Mucosa of rectum (tissue), 2 donors: ENCODE measurements at regions not wholly inside any gene's neighbourhood (a gene's known extent, or its start where the extent isn't known, plus 50 kb on each side); places are given as distances from the start of the nearest gene placed in this dataset.

Experiments
- H3K27ac ChIP-seq, 2 donors: one replicate each; pipeline ENCODE4 v1.7.0; 2013; ENCODE audit warnings: inconsistent platforms in 2 of 2, low read depth in 2 of 2, low read length in 2 of 2
- H3K27me3 ChIP-seq, 2 donors: one replicate each; pipeline ENCODE4 v1.7.0; 2013; ENCODE audit warnings: low read length in 2 of 2; ENCODE audit not compliant: control insufficient read depth in 2 of 2, insufficient read depth in 2 of 2
- H3K36me3 ChIP-seq, 2 donors: one replicate each; pipeline ENCODE4 v1.7.0; 2013; ENCODE audit warnings: low read length in 2 of 2; ENCODE audit not compliant: control insufficient read depth in 2 of 2, insufficient read depth in 2 of 2
- H3K4me1 ChIP-seq, 2 donors: one replicate each; pipeline ENCODE4 v1.7.0; 2013; ENCODE audit warnings: low read length in 2 of 2, mild to moderate bottlenecking in 1 of 2; ENCODE audit not compliant: control insufficient read depth in 2 of 2, insufficient read depth in 2 of 2
- H3K4me3 ChIP-seq, 2 donors: one replicate each; pipeline ENCODE4 v1.7.0; 2013; ENCODE audit warnings: low read length in 2 of 2
- H3K9ac ChIP-seq, 2 donors: one replicate each; pipeline ENCODE4 v1.7.0; 2013; ENCODE audit warnings: low read length in 2 of 2, low read depth in 1 of 2, mild to moderate bottlenecking in 1 of 2
- H3K9me3 ChIP-seq, 2 donors: one replicate each; pipeline ENCODE4 v1.7.0; 2013; ENCODE audit warnings: low read length in 2 of 2; ENCODE audit not compliant: control insufficient read depth in 2 of 2
- donor health status: healthy.
- donor health status: Normal muscosa, but diverticular disease.

DNA sequence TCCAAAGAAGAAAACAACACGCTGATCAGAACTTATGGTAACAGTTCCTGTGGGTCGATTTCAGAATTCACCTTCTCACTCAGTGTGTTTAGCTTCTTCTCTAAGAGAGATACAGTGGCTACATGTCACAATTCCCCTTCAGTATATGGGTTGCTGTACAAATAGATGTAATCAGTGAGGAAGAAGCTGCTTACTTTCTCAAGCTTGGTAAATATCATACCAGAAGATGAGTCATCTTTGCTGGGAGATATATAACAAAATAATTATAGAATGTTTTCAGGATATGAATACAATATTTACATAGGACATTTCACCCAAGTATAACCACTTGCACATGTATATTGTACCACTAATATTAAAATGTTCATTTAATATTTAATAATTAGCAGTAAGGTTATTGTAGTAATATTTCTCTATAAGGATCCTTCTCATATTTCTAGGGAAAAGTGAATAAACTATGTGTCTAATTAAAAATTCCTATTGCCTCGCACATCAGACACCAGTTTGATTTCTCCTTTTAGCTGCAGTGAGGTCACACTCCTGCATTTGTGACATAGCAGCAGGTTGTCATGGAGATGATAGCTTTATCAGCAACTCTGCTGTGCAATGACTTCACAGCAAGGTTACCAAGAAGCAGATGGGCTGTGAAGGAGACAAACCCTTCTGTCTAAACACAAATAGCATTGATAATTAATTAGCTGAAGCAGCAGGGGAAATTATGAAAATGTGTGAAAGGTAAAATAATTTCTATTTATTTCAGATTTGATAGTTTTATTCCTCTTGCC is 211.4 kb downstream of the TUSC7 start:
- Histone ChIP-seq H3K9me3 (no peaks in the 10 kb centered on the region), H3K27me3 (no peaks in the 10 kb centered on the region), H3K9ac (no peak overlapping the region), H3K36me3 (no peaks in the 10 kb centered on the region), H3K4me3 (no peak overlapping the region), H3K4me1 (no peaks in the 10 kb centered on the region), H3K27ac (no peak overlapping the region)

DNA sequence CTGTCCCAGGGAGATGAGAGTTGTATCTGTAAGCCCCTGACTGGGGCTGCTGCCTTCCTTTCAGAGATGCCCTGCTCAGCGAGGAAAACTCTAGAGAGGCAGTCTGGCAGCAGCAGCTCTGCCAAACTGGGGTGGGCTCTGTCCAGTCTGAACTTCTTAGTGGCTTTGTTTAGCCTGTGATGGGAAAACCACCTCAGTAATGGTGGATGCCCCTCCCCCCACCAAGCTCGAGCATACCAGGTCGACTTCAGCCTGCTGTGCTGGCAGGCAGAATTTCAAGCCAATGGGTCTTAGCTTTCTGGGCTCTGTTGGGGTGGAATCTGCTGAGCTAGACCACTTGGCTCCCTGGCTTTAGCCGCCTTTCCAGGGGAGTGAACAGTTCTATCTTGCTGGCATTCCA is 218.3 kb downstream of the TUSC7 start:
- Histone ChIP-seq H3K9me3 (no peaks in the 10 kb centered on the region), H3K4me3 (no peak overlapping the region), H3K9ac (no peak overlapping the region), H3K27me3 (no peaks in the 10 kb centered on the region), H3K27ac (no peak overlapping the region), H3K36me3 (no peaks in the 10 kb centered on the region), H3K4me1 (no peaks in the 10 kb centered on the region)

DNA sequence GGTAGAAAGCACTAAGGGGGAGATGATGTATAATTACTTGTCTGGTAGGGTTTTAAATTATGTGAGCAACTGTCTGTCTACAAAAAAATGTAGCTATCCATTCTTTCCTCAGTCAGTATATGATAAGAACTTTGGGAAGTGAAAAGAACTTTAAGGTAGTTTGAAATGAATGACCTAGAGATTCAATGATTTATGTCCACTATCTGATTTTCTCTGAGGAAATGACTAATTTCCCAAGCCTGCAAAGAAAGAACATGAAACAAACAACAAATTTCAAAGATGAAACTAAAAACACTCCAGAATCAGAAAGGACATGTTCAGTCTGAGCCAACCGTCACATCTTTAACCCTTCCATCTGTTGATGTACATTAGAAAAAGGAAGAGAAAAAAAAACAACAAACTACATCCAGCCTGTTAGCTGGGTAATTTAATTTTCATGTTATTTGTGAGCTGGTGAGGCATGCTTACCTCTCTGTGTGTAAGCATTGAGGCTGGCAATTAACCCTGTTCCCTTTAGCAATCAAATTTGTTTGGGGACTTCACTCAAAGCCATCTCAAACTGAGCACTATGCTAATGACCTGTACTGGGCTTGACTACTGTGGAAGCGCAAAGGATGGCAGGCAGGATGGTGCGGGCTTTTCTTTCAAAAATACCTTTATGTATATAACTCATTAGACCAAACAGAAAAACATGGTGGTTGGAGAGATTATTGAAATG is 220.1 kb downstream of the TUSC7 start:
- H3K27me3 ChIP-seq, result no peaks in the 10 kb centered on the region
- H3K27ac ChIP-seq, result no peak overlapping the region
- no peak overlapping the region for H3K4me3 ChIP-seq
- H3K4me1 ChIP-seq, result no peaks in the 10 kb centered on the region
- H3K9me3 ChIP-seq, result no peaks in the 10 kb centered on the region
- no peaks in the 10 kb centered on the region for H3K36me3 ChIP-seq
- H3K9ac ChIP-seq, result no peak overlapping the region

DNA sequence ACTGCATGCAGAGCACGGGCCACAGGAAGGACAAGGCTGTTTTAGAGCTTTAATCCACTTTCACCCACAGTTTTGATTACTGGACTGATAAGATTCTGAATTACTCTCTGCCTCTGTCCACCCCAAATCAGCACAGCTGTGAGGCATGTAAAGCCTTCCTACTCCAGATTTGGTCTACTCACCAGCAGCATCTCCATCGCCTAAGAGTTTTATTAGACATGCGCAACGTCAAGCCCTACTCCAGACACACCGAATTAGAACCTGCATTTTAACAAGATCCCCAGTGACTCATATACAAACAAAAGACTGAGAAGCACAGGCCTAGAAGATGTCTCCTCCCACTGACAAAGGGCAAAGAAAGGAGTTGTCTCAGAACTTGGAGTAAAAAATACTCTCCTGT is 221.2 kb downstream of the TUSC7 start:
- H3K27ac ChIP-seq, result no peak overlapping the region
- H3K36me3 ChIP-seq, result no peaks in the 10 kb centered on the region
- H3K9me3 ChIP-seq, result no peaks in the 10 kb centered on the region
- no peaks in the 10 kb centered on the region for H3K4me1 ChIP-seq
- H3K4me3 ChIP-seq, result no peak overlapping the region
- H3K27me3 ChIP-seq, result no peaks in the 10 kb centered on the region
- no peak overlapping the region for H3K9ac ChIP-seq

DNA sequence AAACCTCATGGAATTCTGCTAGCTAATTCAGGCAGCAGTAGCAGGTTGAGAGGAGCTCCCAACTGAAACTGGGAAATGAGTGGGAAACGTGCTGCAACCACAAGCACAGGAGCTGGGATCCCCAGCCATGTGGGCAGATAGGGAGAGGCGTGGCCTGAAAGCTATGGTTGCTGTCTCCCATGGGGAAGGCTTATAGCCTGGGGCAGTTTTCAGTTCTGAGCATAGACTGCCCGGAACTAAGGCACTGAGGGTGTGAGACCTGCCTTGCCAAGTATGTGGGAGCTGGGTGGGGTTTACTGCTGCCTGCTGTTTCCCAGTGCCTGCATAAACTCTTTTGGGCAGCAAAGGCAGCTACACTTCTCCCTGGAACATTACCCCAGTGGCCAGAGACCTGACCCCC is 229.5 kb downstream of the TUSC7 start:
- H3K9ac ChIP-seq, result no peak overlapping the region
- H3K27ac ChIP-seq, result peak overlapping the region; percentile 45 to 69
- H3K36me3 ChIP-seq, result no peaks in the 10 kb centered on the region
- no peaks in the 10 kb centered on the region for H3K9me3 ChIP-seq
- H3K4me1 ChIP-seq, result peaks cover 5 to 16% of the 10 kb centered on the region in 2 donors
- H3K4me3 ChIP-seq, result no peak overlapping the region
- H3K27me3 ChIP-seq, result no peaks in the 10 kb centered on the region

DNA sequence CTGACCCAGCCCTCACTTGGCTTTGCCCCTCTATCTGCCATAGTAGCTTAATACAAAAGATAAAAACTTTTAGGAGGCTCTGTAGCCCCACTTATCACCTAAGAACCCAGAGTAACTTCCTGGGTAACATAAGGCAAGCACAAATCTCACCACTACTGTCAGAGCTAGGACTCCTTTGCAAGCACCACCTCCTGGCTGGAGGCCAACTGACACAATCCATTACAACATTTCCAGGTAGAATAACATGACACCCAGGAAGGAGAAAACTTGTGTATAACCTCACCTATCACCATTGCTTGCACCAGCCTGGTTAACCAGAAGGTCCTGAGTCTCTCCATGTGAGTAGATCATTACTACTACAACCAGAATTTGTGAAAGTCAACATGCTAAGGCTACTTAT is 230.0 kb downstream of the TUSC7 start:
- no peaks in the 10 kb centered on the region for H3K27me3 ChIP-seq
- no peak overlapping the region for H3K4me3 ChIP-seq
- H3K9me3 ChIP-seq, result no peaks in the 10 kb centered on the region
- peaks cover 5 to 16% of the 10 kb centered on the region in 2 donors for H3K4me1 ChIP-seq
- peak overlapping the region; percentile 45 to 69 for H3K27ac ChIP-seq
- H3K36me3 ChIP-seq, result no peaks in the 10 kb centered on the region
- no peak overlapping the region for H3K9ac ChIP-seq

DNA sequence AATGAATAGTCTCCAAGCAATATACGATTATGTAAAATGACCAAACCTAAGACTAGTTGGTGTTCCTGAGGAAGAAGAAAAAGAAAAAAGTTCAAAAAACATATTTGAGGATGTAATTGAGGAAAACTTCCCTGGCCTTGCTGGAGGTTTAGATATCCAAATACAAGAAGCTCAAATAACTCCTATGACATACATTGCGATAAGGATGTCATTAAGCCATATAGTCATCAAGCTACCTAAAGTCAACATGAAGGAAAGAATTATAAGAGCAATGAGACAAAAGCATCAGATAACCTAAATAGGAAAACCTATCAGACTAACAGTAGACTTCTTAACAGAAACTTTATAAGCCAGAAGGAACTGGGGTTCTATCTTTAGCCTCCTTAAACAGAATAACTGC is 231.1 kb downstream of the TUSC7 start:
- Histone ChIP-seq H3K9ac (no peak overlapping the region), H3K27ac (peak overlapping the region in 1 of 2 donors; percentile 5), H3K27me3 (no peaks in the 10 kb centered on the region), H3K9me3 (no peaks in the 10 kb centered on the region), H3K4me1 (peaks cover 5 to 16% of the 10 kb centered on the region in 2 donors), H3K36me3 (no peaks in the 10 kb centered on the region), H3K4me3 (no peak overlapping the region)

DNA sequence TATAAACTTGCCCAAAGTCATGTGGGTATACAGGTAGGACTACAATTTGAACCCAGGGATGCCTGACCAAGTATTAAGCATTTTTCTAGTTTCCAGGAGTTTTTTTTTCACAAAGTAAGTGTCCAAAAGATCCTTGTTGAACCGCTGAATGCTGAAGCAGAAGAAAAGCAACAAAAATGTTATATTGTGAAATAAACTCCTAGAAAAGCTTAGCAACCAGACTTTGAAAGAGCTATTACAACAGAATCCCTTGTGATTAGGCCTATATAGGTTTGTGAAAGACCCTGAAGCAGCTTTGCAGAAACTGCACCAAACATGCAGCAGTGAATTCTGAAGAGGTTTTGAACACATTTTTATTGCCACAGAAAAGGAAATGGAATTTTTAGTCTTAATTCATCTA is 236.8 kb downstream of the TUSC7 start:
- no peaks in the 10 kb centered on the region for H3K36me3 ChIP-seq
- H3K9ac ChIP-seq, result no peak overlapping the region
- no peak overlapping the region for H3K4me3 ChIP-seq
- no peaks in the 10 kb centered on the region for H3K9me3 ChIP-seq
- no peaks in the 10 kb centered on the region for H3K4me1 ChIP-seq
- no peak overlapping the region for H3K27ac ChIP-seq
- H3K27me3 ChIP-seq, result no peaks in the 10 kb centered on the region

DNA sequence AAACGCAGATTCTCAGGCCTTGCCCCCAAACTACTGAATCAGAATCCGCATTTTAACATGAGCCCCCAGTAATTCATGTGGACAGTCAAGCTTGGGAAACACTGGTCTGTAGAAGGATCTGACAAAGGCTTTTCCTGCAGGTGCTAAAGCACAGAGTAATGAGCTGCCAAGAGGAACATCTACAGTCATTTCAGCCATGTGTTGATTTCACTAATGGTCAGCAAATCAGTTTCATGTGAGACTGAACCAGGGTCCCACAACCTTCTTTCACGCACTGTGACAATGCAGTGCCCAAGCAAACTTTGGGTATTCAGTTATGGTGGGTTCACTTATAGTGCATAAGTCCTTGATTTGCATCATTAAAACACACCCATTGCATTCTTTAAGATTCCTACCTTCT is 237.6 kb downstream of the TUSC7 start:
- Histone ChIP-seq H3K36me3 (no peaks in the 10 kb centered on the region), H3K4me3 (no peak overlapping the region), H3K9ac (no peak overlapping the region), H3K27ac (no peak overlapping the region), H3K27me3 (no peaks in the 10 kb centered on the region), H3K4me1 (no peaks in the 10 kb centered on the region), H3K9me3 (no peaks in the 10 kb centered on the region)

DNA sequence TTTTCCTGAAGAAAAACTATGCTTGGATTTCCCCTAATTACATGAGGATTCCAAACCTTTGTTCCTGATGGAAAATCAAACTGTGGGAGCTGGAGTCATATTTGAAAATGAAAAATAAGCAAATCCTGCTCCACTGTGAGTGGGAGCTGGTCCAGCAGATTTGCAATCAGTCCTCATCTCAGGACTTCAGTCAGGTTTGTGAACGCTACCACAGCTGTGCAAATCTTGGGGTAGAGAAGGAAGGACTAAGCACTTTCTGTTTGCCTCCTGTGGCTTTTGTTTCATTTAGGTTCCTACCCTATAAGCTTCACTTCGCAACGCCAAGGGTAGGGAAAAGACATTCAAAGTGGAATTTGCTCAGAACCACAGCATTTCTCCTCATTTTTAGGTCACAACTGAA is 238.2 kb downstream of the TUSC7 start:
- Histone ChIP-seq H3K4me3 (no peak overlapping the region), H3K4me1 (no peaks in the 10 kb centered on the region), H3K27me3 (no peaks in the 10 kb centered on the region), H3K27ac (no peak overlapping the region), H3K9ac (no peak overlapping the region), H3K36me3 (no peaks in the 10 kb centered on the region), H3K9me3 (no peaks in the 10 kb centered on the region)
